Spleen (tissue), 7 donors: ENCODE measurements at regions not wholly inside any gene's neighbourhood (a gene's known extent, or its start where the extent isn't known, plus 50 kb on each side); places are given as distances from the start of the nearest gene placed in this dataset.

ENCODE experiments used
- CTCF ChIP-seq, 11 experiments: fragments of 200-600 bp in 7 of 11; fragments of 450-650 bp in 4 of 11; sonication (generic) in 4 of 11; IDR thresholded peaks in 8 of 11; conservative IDR thresholded peaks in 3 of 11; 1 replicate in 7 of 11; 2 replicates in 4 of 11; pipeline versions ENCODE4 v1.4.0 to v1.8.0; 2016 to 2021; ENCODE audit warnings: antibody characterized with exemption in 11 of 11, inconsistent platforms in 4 of 11, mild to moderate bottlenecking in 1 of 11
- POLR2AphosphoS5 ChIP-seq, 3 donors: sonication (generic); formaldehyde crosslinking; IDR thresholded peaks; one replicate each; pipeline ENCODE4 v1.5.1; 2017; ENCODE audit warnings: antibody characterized with exemption in 3 of 3
- donor health status: DM: no; HTN: no; CAD: no; lungs with moderate emphysema.
- donor health status: DM: no; HTN: no; CAD: no.
- donor health status: DM: no; HTN: no; CAD: no.

GRCh38 chr16:54424043-54424451 lies 137.5 kb upstream of the IRX3 start:
- TF ChIP-seq CTCF (IDR thresholded peaks at IDR 0.05 in 8 of 11, conservative IDR thresholded peaks at IDR 0.05 in 3 of 11) (no peak), POLR2AphosphoS5 (IDR thresholded peaks at IDR 0.05) (no peak)
